Osteoblast (primary cell): ENCODE measurements at regions not wholly inside any gene's neighbourhood (a gene's known extent, or its start where the extent isn't known, plus 50 kb on each side); places are given as distances from the start of the nearest gene placed in this dataset.

Experiments used
- DNase-seq: peaks from one replicate; pipeline ENCODE4 v3.0.0; 2011; ENCODE audit warnings: low spot score, mixed read lengths; ENCODE audit not compliant: insufficient read length; ENCODE audit errors: missing footprints
- H2AFZ ChIP-seq: 2 replicates; pipeline ENCODE4 v1.6.0; 2011; ENCODE audit warnings: mild to moderate bottlenecking, low read length
- H3K27ac ChIP-seq: 2 replicates; pipeline ENCODE4 v1.5.1; 2011; ENCODE audit warnings: mild to moderate bottlenecking, low read depth, low read length, moderate library complexity
- H3K27me3 ChIP-seq: 2 replicates; pipeline ENCODE4 v1.6.0; 2012; ENCODE audit warnings: mild to moderate bottlenecking, control low read depth, inconsistent platforms, low read length, moderate library complexity; ENCODE audit not compliant: insufficient read depth
- H3K36me3 ChIP-seq: 2 replicates; pipeline ENCODE4 v1.5.1; 2011; ENCODE audit warnings: mild to moderate bottlenecking, low read length, control low read depth, moderate library complexity; ENCODE audit not compliant: insufficient read depth
- H3K4me1 ChIP-seq: 2 replicates; pipeline ENCODE4 v1.5.1; 2011; ENCODE audit warnings: mild to moderate bottlenecking, low read length, control low read depth, moderate library complexity; ENCODE audit not compliant: insufficient read depth
- H3K4me2 ChIP-seq: 2 replicates; pipeline ENCODE4 v1.6.0; 2011; ENCODE audit warnings: mild to moderate bottlenecking, low read length; ENCODE audit not compliant: insufficient read depth
- H3K4me3 ChIP-seq: fragments of 200-600 bp; sonication (generic); 3 replicates; pipeline ENCODE4 v1.5.1; 2012; ENCODE audit warnings: mild to moderate bottlenecking, low read length, inconsistent platforms; ENCODE audit not compliant: insufficient read depth
- H3K79me2 ChIP-seq: 2 replicates; pipeline ENCODE4 v1.6.0; 2012; ENCODE audit warnings: mild to moderate bottlenecking, low read length, control low read depth, inconsistent platforms; ENCODE audit not compliant: insufficient read depth
- H3K9me3 ChIP-seq: 2 replicates; pipeline ENCODE4 v1.5.1; 2011; ENCODE audit warnings: low read depth, low read length, control low read depth
- H4K20me1 ChIP-seq: 2 replicates; pipeline ENCODE4 v1.6.0; 2012; ENCODE audit warnings: mild to moderate bottlenecking, low read length, control low read depth; ENCODE audit not compliant: insufficient read depth
- TF ChIP-seq, protein P1 (sequence below): IDR thresholded peaks from 2 replicates; pipeline ENCODE4 v1.5.1; 2011; ENCODE audit warnings: mild to moderate bottlenecking, low read depth, low read length, moderate library complexity; ENCODE audit errors: extremely low read depth

DNA sequence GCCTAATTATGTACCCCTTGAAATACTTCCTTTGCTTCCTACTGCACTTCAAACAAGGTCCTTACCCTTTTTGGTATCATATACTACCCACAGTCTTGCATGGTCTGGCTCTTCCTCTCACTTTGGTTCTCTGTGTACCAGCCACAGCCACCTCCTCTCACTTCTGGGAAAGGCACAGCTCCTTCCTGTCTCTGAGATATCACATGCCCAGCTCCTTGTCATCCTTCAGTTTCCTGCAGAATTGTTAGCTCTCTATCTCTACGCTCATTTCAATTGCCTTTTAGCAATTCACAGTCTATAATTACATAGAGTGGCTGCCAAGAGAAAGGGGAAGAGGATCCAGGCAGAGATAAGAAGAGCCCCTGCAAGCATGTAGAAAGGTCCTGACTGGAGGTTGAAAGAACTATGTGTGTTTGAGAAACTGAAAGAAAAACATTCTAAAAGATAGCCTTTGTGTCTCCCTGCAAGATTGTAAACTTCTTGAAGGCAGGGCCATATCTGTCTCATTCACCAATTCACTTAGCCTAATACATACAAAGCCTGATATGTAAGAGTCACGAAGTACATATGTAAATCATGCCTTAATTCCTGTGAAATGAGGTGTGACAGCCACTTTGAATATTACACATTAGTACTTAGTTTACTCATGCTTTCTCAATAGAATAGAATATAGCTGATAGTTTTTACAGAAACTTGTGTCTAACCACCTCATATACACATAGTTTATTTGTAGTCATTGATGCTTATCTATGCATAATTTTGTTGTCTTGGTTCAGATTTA lies 933.1 kb downstream of the DIAPH3 start:
- Histone ChIP-seq H3K36me3 (no peaks in the 10 kb centered on the region), H3K27me3 (no peaks in the 10 kb centered on the region), H3K9me3 (no peaks in the 10 kb centered on the region), H4K20me1 (no peaks in the 10 kb centered on the region), H3K4me2 (no peak overlapping the region), H3K27ac (no peak overlapping the region), H3K4me3 (no peak overlapping the region), H2AFZ (no peak overlapping the region), H3K79me2 (no peaks in the 10 kb centered on the region), H3K4me1 (no peaks in the 10 kb centered on the region)
- TF ChIP-seq, protein P1, sequence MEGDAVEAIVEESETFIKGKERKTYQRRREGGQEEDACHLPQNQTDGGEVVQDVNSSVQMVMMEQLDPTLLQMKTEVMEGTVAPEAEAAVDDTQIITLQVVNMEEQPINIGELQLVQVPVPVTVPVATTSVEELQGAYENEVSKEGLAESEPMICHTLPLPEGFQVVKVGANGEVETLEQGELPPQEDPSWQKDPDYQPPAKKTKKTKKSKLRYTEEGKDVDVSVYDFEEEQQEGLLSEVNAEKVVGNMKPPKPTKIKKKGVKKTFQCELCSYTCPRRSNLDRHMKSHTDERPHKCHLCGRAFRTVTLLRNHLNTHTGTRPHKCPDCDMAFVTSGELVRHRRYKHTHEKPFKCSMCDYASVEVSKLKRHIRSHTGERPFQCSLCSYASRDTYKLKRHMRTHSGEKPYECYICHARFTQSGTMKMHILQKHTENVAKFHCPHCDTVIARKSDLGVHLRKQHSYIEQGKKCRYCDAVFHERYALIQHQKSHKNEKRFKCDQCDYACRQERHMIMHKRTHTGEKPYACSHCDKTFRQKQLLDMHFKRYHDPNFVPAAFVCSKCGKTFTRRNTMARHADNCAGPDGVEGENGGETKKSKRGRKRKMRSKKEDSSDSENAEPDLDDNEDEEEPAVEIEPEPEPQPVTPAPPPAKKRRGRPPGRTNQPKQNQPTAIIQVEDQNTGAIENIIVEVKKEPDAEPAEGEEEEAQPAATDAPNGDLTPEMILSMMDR, result no peak
- DNase-seq, result no peak

DNA sequence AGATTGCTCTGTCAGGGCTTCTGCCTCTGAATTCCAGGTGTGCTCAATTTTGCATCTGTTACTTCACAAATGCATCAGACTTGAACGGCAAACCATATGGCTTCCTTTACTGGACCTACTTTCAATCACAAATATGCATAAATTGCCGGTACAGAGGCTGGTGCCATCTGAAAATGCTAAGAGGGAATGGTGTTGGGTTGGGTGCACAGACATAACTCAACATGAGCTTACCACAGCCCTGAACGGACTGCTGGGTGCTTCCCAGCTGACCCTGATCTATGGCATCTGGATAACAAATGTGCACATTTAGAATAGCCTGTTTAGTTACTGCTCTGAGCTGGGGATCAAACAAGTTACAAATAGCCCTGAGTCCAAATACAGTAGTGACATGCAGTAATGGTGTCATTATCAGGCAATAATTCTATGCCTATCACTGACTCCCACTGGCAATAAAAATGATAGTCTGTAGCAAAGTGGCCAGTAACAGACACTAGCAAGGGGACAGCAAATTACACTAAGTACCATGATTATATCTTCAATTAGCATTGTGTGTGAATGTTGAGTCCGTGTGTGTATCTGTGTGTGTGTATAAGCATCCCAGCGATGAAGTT lies 927.3 kb downstream of the DIAPH3 start:
- no peaks in the 10 kb centered on the region for H3K27me3 ChIP-seq
- TF ChIP-seq, protein P1, result no peak
- no peaks in the 10 kb centered on the region for H3K4me1 ChIP-seq
- H3K36me3 ChIP-seq, result no peaks in the 10 kb centered on the region
- H2AFZ ChIP-seq, result no peak overlapping the region
- no peak overlapping the region for H3K27ac ChIP-seq
- no peaks in the 10 kb centered on the region for H3K79me2 ChIP-seq
- no peak overlapping the region for H3K4me2 ChIP-seq
- no peak overlapping the region for H3K4me3 ChIP-seq
- H3K9me3 ChIP-seq, result no peaks in the 10 kb centered on the region
- no peak for DNase-seq
- no peaks in the 10 kb centered on the region for H4K20me1 ChIP-seq

DNA sequence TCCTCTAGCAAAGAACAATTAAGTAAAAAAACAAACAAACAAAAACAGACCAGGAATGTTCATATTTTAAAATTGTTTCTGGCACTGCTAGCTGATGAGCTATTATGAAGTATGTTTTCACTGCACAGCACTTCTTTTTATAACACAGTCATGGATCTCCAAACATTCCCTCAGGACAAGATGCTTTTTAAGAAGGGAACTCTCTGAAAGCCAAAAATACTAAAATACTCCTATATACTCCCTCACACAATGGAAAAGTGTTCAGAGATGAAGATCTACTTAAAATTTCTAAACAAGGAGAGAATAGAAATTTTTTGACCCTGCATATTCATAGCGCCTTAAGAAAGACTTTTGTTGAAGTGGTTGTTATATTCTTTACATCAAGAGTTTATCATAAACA lies 926.8 kb downstream of the DIAPH3 start:
- H3K27ac ChIP-seq, result no peak overlapping the region
- no peak for DNase-seq
- no peaks in the 10 kb centered on the region for H3K4me1 ChIP-seq
- H2AFZ ChIP-seq, result no peak overlapping the region
- H3K4me3 ChIP-seq, result no peak overlapping the region
- TF ChIP-seq, protein P1, result no peak
- H3K36me3 ChIP-seq, result no peaks in the 10 kb centered on the region
- no peaks in the 10 kb centered on the region for H3K9me3 ChIP-seq
- H3K79me2 ChIP-seq, result no peaks in the 10 kb centered on the region
- no peak overlapping the region for H3K4me2 ChIP-seq
- H3K27me3 ChIP-seq, result no peaks in the 10 kb centered on the region
- no peaks in the 10 kb centered on the region for H4K20me1 ChIP-seq

- Histone ChIP-seq H3K4me2 (no peak overlapping the region), H2AFZ (no peak overlapping the region), H3K79me2 (no peaks in the 10 kb centered on the region), H3K27me3 (no peaks in the 10 kb centered on the region), H3K36me3 (no peaks in the 10 kb centered on the region), H3K4me3 (no peak overlapping the region), H4K20me1 (no peaks in the 10 kb centered on the region), H3K9me3 (no peaks in the 10 kb centered on the region), H3K27ac (no peak overlapping the region), H3K4me1 (no peaks in the 10 kb centered on the region)
- TF ChIP-seq, protein P1, result no peak
- DNase-seq, result no peak
These were observed 916.6 kb downstream of the DIAPH3 start for GRCh38 chr13:59247171-59247570.
